GM12878 (cell line): ENCODE measurements at regions not wholly inside any gene's neighbourhood (a gene's known extent, or its start where the extent isn't known, plus 50 kb on each side); places are given as distances from the start of the nearest gene placed in this dataset.

Source experiments
- ATAC-seq: fragments of 200-7000 bp; cut with Tn5 transposase; 3 replicates; pipeline ENCODE4 v1.9.1; 2020; ENCODE audit warnings: mild to moderate bottlenecking, moderate library complexity
- BruUV-seq: library from RNA; stranded (reverse); fragments of 400-500 nt; replicated peaks from 2 replicates; lab custom pipeline; 2021; lab: Mats Ljungman, UMichigan
- CTCF ChIA-PET: fragments of 300-600 bp; sonication (Branson Sonifier 250); formaldehyde crosslinking; extraction: SDS; loops from one replicate; lab custom pipeline; 2021; ENCODE audit warnings: inconsistent platforms; lab: Yijun Ruan, JAX
- POLR2A ChIA-PET: fragments of 350-600 bp; formaldehyde crosslinking; extraction: SDS; loops from one replicate; lab custom pipeline; 2021; ENCODE audit warnings: inconsistent platforms; lab: Charles Lee
- RAD21 ChIA-PET: fragments of 300-600 bp; sonication (Branson Sonifier 250); formaldehyde crosslinking; loops from one replicate; lab custom pipeline; 2023; ENCODE audit warnings: antibody characterized with exemption; ENCODE audit not compliant: unreplicated experiment; lab: Charles Lee
- SMC1A ChIA-PET: fragments of 300-600 bp; sonication (Branson Sonifier 250); formaldehyde crosslinking; loops from one replicate; lab custom pipeline; 2023; ENCODE audit not compliant: unreplicated experiment, uncharacterized antibody; lab: Charles Lee
- DNase-seq: peaks from one replicate; pipeline ENCODE4 v3.0.0-alpha.2; 2011; ENCODE audit warnings: low read depth, low spot score
- FAIRE-seq: peaks from 3 replicates; lab custom pipeline; 2011; peaks lifted over from hg19 to GRCh38; lab: Jason Lieb, UNC
- H2AFZ ChIP-seq: 2 replicates; pipeline ENCODE4 v1.6.0; 2011; ENCODE audit warnings: low read depth, low read length, control low read depth; ENCODE audit not compliant: control insufficient read depth
- H3K27ac ChIP-seq: 2 replicates; pipeline ENCODE4 v1.5.1; 2011; ENCODE audit warnings: control low read depth; ENCODE audit not compliant: control insufficient read depth, insufficient read depth
- H3K27me3 ChIP-seq, 2 experiments: replicated peaks in 1 of 2; 2 replicates each; pipeline versions ENCODE4 v1.6.0 to v1.6.1; 2011; ENCODE audit warnings: low read length in 1 of 2; ENCODE audit not compliant: control insufficient read depth in 2 of 2, insufficient read depth in 2 of 2
- H3K36me3 ChIP-seq, 2 experiments: 2 replicates each; pipeline ENCODE4 v1.5.1; 2011; ENCODE audit warnings: low read length in 1 of 2; ENCODE audit not compliant: control insufficient read depth in 2 of 2, insufficient read depth in 2 of 2
- H3K4me1 ChIP-seq: 2 replicates; pipeline ENCODE4 v1.6.1; 2011; ENCODE audit warnings: mild to moderate bottlenecking, low read length, moderate library complexity, mixed read lengths; ENCODE audit not compliant: control insufficient read depth, insufficient read depth
- H3K4me2 ChIP-seq: 2 replicates; pipeline ENCODE4 v1.6.0; 2011; ENCODE audit warnings: control low read depth; ENCODE audit not compliant: control insufficient read depth, insufficient read depth
- H3K4me3 ChIP-seq: fragments of 200-600 bp; sonication (generic); 2 replicates; pipeline ENCODE4 v1.5.1; 2016
- H3K79me2 ChIP-seq: 2 replicates; pipeline ENCODE4 v1.6.0; 2011; ENCODE audit warnings: low read length; ENCODE audit not compliant: control insufficient read depth, insufficient read depth
- H3K9ac ChIP-seq: 2 replicates; pipeline ENCODE4 v1.8.0; 2011; ENCODE audit warnings: low read length, control low read depth, mixed read lengths; ENCODE audit not compliant: control insufficient read depth, insufficient read depth
- H3K9me3 ChIP-seq: replicated peaks from 3 replicates; pipeline ENCODE4 v1.5.1; 2011; ENCODE audit warnings: mild to moderate bottlenecking, low read length; ENCODE audit not compliant: control insufficient read depth, insufficient read depth
- H4K20me1 ChIP-seq: 2 replicates; pipeline ENCODE4 v1.6.0; 2011; ENCODE audit not compliant: control insufficient read depth, insufficient read depth
- ATF2 ChIP-seq: IDR thresholded peaks from 2 replicates; pipeline ENCODE4 v1.6.1; 2012; ENCODE audit warnings: low read length, inconsistent platforms
- BHLHE40 ChIP-seq, 2 experiments: fragments of 450-650 bp in 1 of 2; IDR thresholded peaks; 2 replicates each; pipeline ENCODE4 v1.6.1; 2011 to 2017; ENCODE audit warnings: low read depth in 2 of 2, borderline replicate concordance in 1 of 2, improper control_type of control experiment in 1 of 2, low read length in 1 of 2, mild to moderate bottlenecking in 1 of 2
- ETV6 ChIP-seq, 2 experiments: fragments of 450-650 bp in 1 of 2; IDR thresholded peaks in 1 of 2; conservative IDR thresholded peaks in 1 of 2; 2 replicates each; pipeline ENCODE4 v1.6.1; 2014; ENCODE audit warnings: antibody characterized with exemption in 1 of 2, borderline replicate concordance in 1 of 2, low read depth in 1 of 2, mild to moderate bottlenecking in 1 of 2, moderate library complexity in 1 of 2
- EZH2 ChIP-seq: IDR thresholded peaks from 2 replicates; pipeline ENCODE4 v1.6.1; 2012; ENCODE audit warnings: low read depth, mild to moderate bottlenecking, control low read depth, inconsistent platforms, low read length, borderline replicate concordance; ENCODE audit not compliant: control insufficient read depth
- FOS ChIP-seq: IDR thresholded peaks from 3 replicates; pipeline ENCODE4 v1.6.1; 2011; ENCODE audit warnings: borderline replicate concordance; ENCODE audit not compliant: insufficient read length; ENCODE audit errors: extremely low read depth
- IKZF2 ChIP-seq, 2 experiments: fragments of 450-650 bp; IDR thresholded peaks; 2 replicates each; pipeline ENCODE4 v1.6.1; 2017; ENCODE audit warnings: mild to moderate bottlenecking in 2 of 2, moderate library complexity in 2 of 2
- MTA2 ChIP-seq: fragments of 450-650 bp; IDR thresholded peaks from 2 replicates; pipeline ENCODE4 v1.6.1; 2016; ENCODE audit warnings: low read depth, mild to moderate bottlenecking, moderate library complexity
- NFXL1 ChIP-seq: fragments of 450-650 bp; IDR thresholded peaks from 2 replicates; pipeline ENCODE4 v1.6.1; 2017; ENCODE audit warnings: antibody characterized with exemption, mild to moderate bottlenecking, borderline replicate concordance
- NRF1 ChIP-seq: conservative IDR thresholded peaks from 2 replicates; pipeline ENCODE4 v1.6.1; 2011; ENCODE audit warnings: mild to moderate bottlenecking, low read depth, low read length, improper control_type of control experiment
- PAX5 ChIP-seq: IDR thresholded peaks from 2 replicates; pipeline ENCODE4 v1.6.1; 2011; ENCODE audit warnings: low read depth, low read length, borderline replicate concordance
- PML ChIP-seq: IDR thresholded peaks from 2 replicates; pipeline ENCODE4 v1.6.1; 2012; ENCODE audit warnings: low read length, inconsistent platforms
- RBBP5 ChIP-seq: fragments of 200-600 bp; sonication (generic); conservative IDR thresholded peaks from 2 replicates; pipeline ENCODE4 v1.6.1; 2016
- SIX5 ChIP-seq: IDR thresholded peaks from 2 replicates; pipeline ENCODE4 v1.6.1; 2011; ENCODE audit warnings: mild to moderate bottlenecking, low read depth, low read length, moderate library complexity; ENCODE audit not compliant: severe bottlenecking
- SREBF2 ChIP-seq: IDR thresholded peaks from 2 replicates; pipeline ENCODE4 v1.6.1; 2012; ENCODE audit warnings: mild to moderate bottlenecking, low read length
- TCF12 ChIP-seq: IDR thresholded peaks from 2 replicates; pipeline ENCODE4 v1.6.1; 2011; ENCODE audit warnings: low read depth, mild to moderate bottlenecking, low read length
- ZSCAN29 ChIP-seq: fragments of 450-650 bp; IDR thresholded peaks from 2 replicates; pipeline ENCODE4 v1.6.1; 2017; ENCODE audit warnings: mild to moderate bottlenecking, moderate library complexity
- WGBS: methylation state at CpG from one replicate; pipeline ENCODE4 v1.1.6; 2016; ENCODE audit warnings: low lambda C conversion rate; ENCODE audit not compliant: insufficient replicate concordance, insufficient coverage; ENCODE audit errors: missing lambda C conversion rate; 5-methylcytosine and 5-hydroxymethylcytosine counted together
- in situ Hi-C: fragments of 300-500 bp; cut with MboI; formaldehyde crosslinking; loops from 9 replicates; pipeline ENCODE4 v1.14.3; 2018; ENCODE audit warnings: mixed read lengths
- intact Hi-C: fragments of 100-400 bp; cut with micrococcal nuclease; formaldehyde crosslinking; loops from one replicate; pipeline ENCODE4 v1.14.2; 2022; ENCODE audit not compliant: unreplicated experiment
- TF ChIP-seq, protein P1 (sequence below): fragments of 450-650 bp; IDR thresholded peaks from 2 replicates; pipeline ENCODE4 v1.6.1; 2016; ENCODE audit warnings: mild to moderate bottlenecking, moderate library complexity, borderline replicate concordance

GRCh38 chr7:130973637-130974036 lies 239.6 kb upstream of the KLF14 start (continued):
- TF ChIP-seq ATF2 (no peak), NRF1 (no peak)

- DNase-seq: no peak
- CTCF ChIA-PET: no interaction called here
- FAIRE-seq: no peak
- TF ChIP-seq EZH2 (no peak), SIX5 (no peak), SREBF2 (no peak), BHLHE40 (IDR thresholded peaks at IDR 0.05; ENCODE audit: borderline replicate concordance in 1 of 2, low read depth in 2 of 2, low read length in 1 of 2) (no peak), TCF12 (no peak), PAX5 (no peak), IKZF2 (IDR thresholded peaks at IDR 0.05) (no peak), RBBP5 (no peak), NFXL1 (no peak), FOS (no peak), PML (no peak), MTA2 (no peak), ETV6 (conservative IDR thresholded peaks at IDR 0.05 in 1 of 2, IDR thresholded peaks at IDR 0.05 in 1 of 2; ENCODE audit: borderline replicate concordance in 1 of 2, low read depth in 1 of 2) (no peak), ZSCAN29 (no peak)
- TF ChIP-seq, protein P1, sequence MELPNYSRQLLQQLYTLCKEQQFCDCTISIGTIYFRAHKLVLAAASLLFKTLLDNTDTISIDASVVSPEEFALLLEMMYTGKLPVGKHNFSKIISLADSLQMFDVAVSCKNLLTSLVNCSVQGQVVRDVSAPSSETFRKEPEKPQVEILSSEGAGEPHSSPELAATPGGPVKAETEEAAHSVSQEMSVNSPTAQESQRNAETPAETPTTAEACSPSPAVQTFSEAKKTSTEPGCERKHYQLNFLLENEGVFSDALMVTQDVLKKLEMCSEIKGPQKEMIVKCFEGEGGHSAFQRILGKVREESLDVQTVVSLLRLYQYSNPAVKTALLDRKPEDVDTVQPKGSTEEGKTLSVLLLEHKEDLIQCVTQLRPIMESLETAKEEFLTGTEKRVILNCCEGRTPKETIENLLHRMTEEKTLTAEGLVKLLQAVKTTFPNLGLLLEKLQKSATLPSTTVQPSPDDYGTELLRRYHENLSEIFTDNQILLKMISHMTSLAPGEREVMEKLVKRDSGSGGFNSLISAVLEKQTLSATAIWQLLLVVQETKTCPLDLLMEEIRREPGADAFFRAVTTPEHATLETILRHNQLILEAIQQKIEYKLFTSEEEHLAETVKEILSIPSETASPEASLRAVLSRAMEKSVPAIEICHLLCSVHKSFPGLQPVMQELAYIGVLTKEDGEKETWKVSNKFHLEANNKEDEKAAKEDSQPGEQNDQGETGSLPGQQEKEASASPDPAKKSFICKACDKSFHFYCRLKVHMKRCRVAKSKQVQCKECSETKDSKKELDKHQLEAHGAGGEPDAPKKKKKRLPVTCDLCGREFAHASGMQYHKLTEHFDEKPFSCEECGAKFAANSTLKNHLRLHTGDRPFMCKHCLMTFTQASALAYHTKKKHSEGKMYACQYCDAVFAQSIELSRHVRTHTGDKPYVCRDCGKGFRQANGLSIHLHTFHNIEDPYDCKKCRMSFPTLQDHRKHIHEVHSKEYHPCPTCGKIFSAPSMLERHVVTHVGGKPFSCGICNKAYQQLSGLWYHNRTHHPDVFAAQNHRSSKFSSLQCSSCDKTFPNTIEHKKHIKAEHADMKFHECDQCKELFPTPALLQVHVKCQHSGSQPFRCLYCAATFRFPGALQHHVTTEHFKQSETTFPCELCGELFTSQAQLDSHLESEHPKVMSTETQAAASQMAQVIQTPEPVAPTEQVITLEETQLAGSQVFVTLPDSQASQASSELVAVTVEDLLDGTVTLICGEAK: no peak
- Histone ChIP-seq H4K20me1 (no peaks in the 10 kb centered on the region), H3K4me1 (peaks cover 10% of the 10 kb centered on the region), H3K4me2 (no peak overlapping the region), H3K9ac (no peak overlapping the region), H3K36me3 (peaks cover 0 to 3% of the 10 kb centered on the region in 2 experiments; a peak in 1 of 4 replicates), H3K79me2 (no peaks in the 10 kb centered on the region), H3K27ac (no peak overlapping the region), H3K9me3 (peaks cover 10% of the 10 kb centered on the region), H2AFZ (no peak overlapping the region), H3K27me3 (no peaks in the 10 kb centered on the region), H3K4me3 (no peak overlapping the region)
- no peak for ATAC-seq
- intact Hi-C loops (no loop called here), in situ Hi-C loops (no loop called here)
- POLR2A ChIA-PET: no interaction called here
- SMC1A ChIA-PET: interaction anchor here (1.7 kb wide), 1 partner anchor 14 kb away, joined by 3 read pairs; no protein-coding TSS in a partner anchor
- 97% methylated on average over 2 of the region's 2 CpGs for WGBS
- BruUV-seq: no TSS peak
- RAD21 ChIA-PET: interaction anchor here (0.9 kb wide), 1 partner anchor 20 kb away, joined by 3 read pairs; no protein-coding TSS in a partner anchor
Observed at GRCh38 chr7:130974169-130974568, 240.2 kb upstream of the KLF14 start.
